GM12878 (cell line): ENCODE measurements at regions not wholly inside any gene's neighbourhood (a gene's known extent, or its start where the extent isn't known, plus 50 kb on each side); places are given as distances from the start of the nearest gene placed in this dataset.

Experiments used
- ATAC-seq: fragments of 200-7000 bp; cut with Tn5 transposase; 3 replicates; pipeline ENCODE4 v1.9.1; 2020; ENCODE audit warnings: mild to moderate bottlenecking, moderate library complexity
- BruUV-seq: library from RNA; stranded (reverse); fragments of 400-500 nt; replicated peaks from 2 replicates; lab custom pipeline; 2021; lab: Mats Ljungman, UMichigan
- CTCF ChIA-PET: fragments of 300-600 bp; sonication (Branson Sonifier 250); formaldehyde crosslinking; extraction: SDS; loops from one replicate; lab custom pipeline; 2021; ENCODE audit warnings: inconsistent platforms; lab: Yijun Ruan, JAX
- POLR2A ChIA-PET: fragments of 350-600 bp; formaldehyde crosslinking; extraction: SDS; loops from one replicate; lab custom pipeline; 2021; ENCODE audit warnings: inconsistent platforms; lab: Charles Lee
- RAD21 ChIA-PET: fragments of 300-600 bp; sonication (Branson Sonifier 250); formaldehyde crosslinking; loops from one replicate; lab custom pipeline; 2023; ENCODE audit warnings: antibody characterized with exemption; ENCODE audit not compliant: unreplicated experiment; lab: Charles Lee
- SMC1A ChIA-PET: fragments of 300-600 bp; sonication (Branson Sonifier 250); formaldehyde crosslinking; loops from one replicate; lab custom pipeline; 2023; ENCODE audit not compliant: unreplicated experiment, uncharacterized antibody; lab: Charles Lee
- DNase-seq: peaks from one replicate; pipeline ENCODE4 v3.0.0-alpha.2; 2011; ENCODE audit warnings: low read depth, low spot score
- FAIRE-seq: peaks from 3 replicates; lab custom pipeline; 2011; peaks lifted over from hg19 to GRCh38; lab: Jason Lieb, UNC
- H2AFZ ChIP-seq: 2 replicates; pipeline ENCODE4 v1.6.0; 2011; ENCODE audit warnings: low read depth, low read length, control low read depth; ENCODE audit not compliant: control insufficient read depth
- H3K27ac ChIP-seq: 2 replicates; pipeline ENCODE4 v1.5.1; 2011; ENCODE audit warnings: control low read depth; ENCODE audit not compliant: control insufficient read depth, insufficient read depth
- H3K27me3 ChIP-seq, 2 experiments: replicated peaks in 1 of 2; 2 replicates each; pipeline versions ENCODE4 v1.6.0 to v1.6.1; 2011; ENCODE audit warnings: low read length in 1 of 2; ENCODE audit not compliant: control insufficient read depth in 2 of 2, insufficient read depth in 2 of 2
- H3K36me3 ChIP-seq, 2 experiments: 2 replicates each; pipeline ENCODE4 v1.5.1; 2011; ENCODE audit warnings: low read length in 1 of 2; ENCODE audit not compliant: control insufficient read depth in 2 of 2, insufficient read depth in 2 of 2
- H3K4me1 ChIP-seq: 2 replicates; pipeline ENCODE4 v1.6.1; 2011; ENCODE audit warnings: mild to moderate bottlenecking, low read length, moderate library complexity, mixed read lengths; ENCODE audit not compliant: control insufficient read depth, insufficient read depth
- H3K4me2 ChIP-seq: 2 replicates; pipeline ENCODE4 v1.6.0; 2011; ENCODE audit warnings: control low read depth; ENCODE audit not compliant: control insufficient read depth, insufficient read depth
- H3K4me3 ChIP-seq: fragments of 200-600 bp; sonication (generic); 2 replicates; pipeline ENCODE4 v1.5.1; 2016
- H3K79me2 ChIP-seq: 2 replicates; pipeline ENCODE4 v1.6.0; 2011; ENCODE audit warnings: low read length; ENCODE audit not compliant: control insufficient read depth, insufficient read depth
- H3K9ac ChIP-seq: 2 replicates; pipeline ENCODE4 v1.8.0; 2011; ENCODE audit warnings: low read length, control low read depth, mixed read lengths; ENCODE audit not compliant: control insufficient read depth, insufficient read depth
- H3K9me3 ChIP-seq: replicated peaks from 3 replicates; pipeline ENCODE4 v1.5.1; 2011; ENCODE audit warnings: mild to moderate bottlenecking, low read length; ENCODE audit not compliant: control insufficient read depth, insufficient read depth
- H4K20me1 ChIP-seq: 2 replicates; pipeline ENCODE4 v1.6.0; 2011; ENCODE audit not compliant: control insufficient read depth, insufficient read depth
- BCL11A ChIP-seq: IDR thresholded peaks from 2 replicates; pipeline ENCODE4 v1.6.1; 2011; ENCODE audit warnings: low read depth, low read length
- CEBPB ChIP-seq, 2 experiments: fragments of 150-350 bp in 1 of 2; IDR thresholded peaks; 2 replicates each; pipeline ENCODE4 v1.6.1; 2012 to 2014; ENCODE audit warnings: low read depth in 2 of 2, low read length in 2 of 2, borderline replicate concordance in 1 of 2, inconsistent platforms in 1 of 2
- CUX1 ChIP-seq: IDR thresholded peaks from 2 replicates; pipeline ENCODE4 v1.6.1; 2012; ENCODE audit warnings: improper control_type of control experiment, low read depth, low read length; ENCODE audit not compliant: insufficient replicate concordance
- ESRRA ChIP-seq: IDR thresholded peaks from 2 replicates; pipeline ENCODE4 v1.6.1; 2012; ENCODE audit warnings: mild to moderate bottlenecking, low read length, improper control_type of control experiment
- HSF1 ChIP-seq: fragments of 150-350 bp; IDR thresholded peaks from 2 replicates; pipeline ENCODE4 v1.6.1; 2014; ENCODE audit warnings: mild to moderate bottlenecking, low read depth, low read length
- JUNB ChIP-seq: IDR thresholded peaks from 2 replicates; pipeline ENCODE4 v1.6.1; 2016; ENCODE audit warnings: antibody characterized with exemption, mild to moderate bottlenecking
- MAX ChIP-seq: IDR thresholded peaks from 2 replicates; pipeline ENCODE4 v1.6.1; 2012; ENCODE audit warnings: low read depth, low read length, improper control_type of control experiment
- SMAD1 ChIP-seq: fragments of 450-650 bp; IDR thresholded peaks from 2 replicates; pipeline ENCODE4 v1.6.1; 2018; ENCODE audit warnings: mild to moderate bottlenecking, low read depth; ENCODE audit not compliant: partially characterized antibody
- SMAD5 ChIP-seq: IDR thresholded peaks from 2 replicates; pipeline ENCODE4 v1.6.1; 2016; ENCODE audit warnings: antibody characterized with exemption, low read depth
- TAF1 ChIP-seq: IDR thresholded peaks from 2 replicates; pipeline ENCODE4 v1.6.1; 2011; ENCODE audit warnings: mild to moderate bottlenecking, low read depth, low read length, borderline replicate concordance
- WRNIP1 ChIP-seq: IDR thresholded peaks from 2 replicates; pipeline ENCODE4 v1.6.1; 2011; ENCODE audit warnings: low read depth, low read length, improper control_type of control experiment, borderline replicate concordance
- whole genome bisulfite sequencing: methylation state at CpG from one replicate; pipeline ENCODE4 v1.1.6; 2016; ENCODE audit warnings: low lambda C conversion rate; ENCODE audit not compliant: insufficient replicate concordance, insufficient coverage; ENCODE audit errors: missing lambda C conversion rate; 5-methylcytosine and 5-hydroxymethylcytosine counted together
- in situ Hi-C: fragments of 300-500 bp; cut with MboI; formaldehyde crosslinking; loops from 9 replicates; pipeline ENCODE4 v1.14.3; 2018; ENCODE audit warnings: mixed read lengths
- intact Hi-C: fragments of 100-400 bp; cut with micrococcal nuclease; formaldehyde crosslinking; loops from one replicate; pipeline ENCODE4 v1.14.2; 2022; ENCODE audit not compliant: unreplicated experiment

- H3K27ac ChIP-seq: no peak overlapping the region
- peaks cover 0 to 2% of the 10 kb centered on the region in 2 experiments; a peak in 2 of 4 replicates for H3K27me3 ChIP-seq
- H3K79me2 ChIP-seq: no peaks in the 10 kb centered on the region
- no peak overlapping the region for H3K4me2 ChIP-seq
- POLR2A ChIA-PET: no interaction called here
- DNase-seq (no peak), ATAC-seq (no peak), FAIRE-seq (no peak)
- TF ChIP-seq CEBPB (IDR thresholded peaks at IDR 0.05; ENCODE audit: borderline replicate concordance in 1 of 2, low read depth in 2 of 2, low read length in 2 of 2) (no peak), MAX (no peak), BCL11A (no peak), WRNIP1 (no peak), TAF1 (no peak), SMAD5 (no peak), HSF1 (no peak), CUX1 (no peak), SMAD1 (no peak), ESRRA (no peak), JUNB (no peak)
- RAD21 ChIA-PET: no interaction called here
- H3K9ac ChIP-seq: no peak overlapping the region
- no peak overlapping the region for H2AFZ ChIP-seq
- no peak overlapping the region for H3K4me3 ChIP-seq
- SMC1A ChIA-PET: no interaction called here
- H4K20me1 ChIP-seq: no peaks in the 10 kb centered on the region
- intact Hi-C loops: loop anchor here (10.0 kb wide), 1 partner anchor 206 kb away; no protein-coding TSS in a partner anchor
- no peaks in the 10 kb centered on the region for H3K36me3 ChIP-seq
- 30% methylated on average over 5 of the region's 5 CpGs for WGBS
- in situ Hi-C loops: no loop called here
- no TSS peak for BruUV-seq
- no peaks in the 10 kb centered on the region for H3K4me1 ChIP-seq
- CTCF ChIA-PET: no interaction called here
- no peaks in the 10 kb centered on the region for H3K9me3 ChIP-seq
These were observed 237.8 kb downstream of the EBLN2 start for GRCh38 chr3:73299184-73299691.
